ENCODE measurements at regions not wholly inside any gene's neighbourhood (a gene's known extent, or its start where the extent isn't known, plus 50 kb on each side); places are given as distances from the start of the nearest gene placed in this dataset.
A peak's percentile ranks its signal among the peaks of the same experiment; 100 is the strongest.

- TF ChIP-seq CTCF (IDR thresholded peaks at IDR 0.05; ENCODE audit: low read depth, low read length): no peak
- H3K4me3 ChIP-seq (ENCODE audit: low read depth, low read length): no peak overlapping the region
- no peak for DNase-seq (ENCODE audit: low read depth, low spot score)
- in situ Hi-C loops (cut with HindIII; ENCODE audit: low sequenced_read_pairs): no loop called here
These were observed 676.6 kb downstream of the CDH11 start for GRCh38 chr16:64445245-64445644.

DNA sequence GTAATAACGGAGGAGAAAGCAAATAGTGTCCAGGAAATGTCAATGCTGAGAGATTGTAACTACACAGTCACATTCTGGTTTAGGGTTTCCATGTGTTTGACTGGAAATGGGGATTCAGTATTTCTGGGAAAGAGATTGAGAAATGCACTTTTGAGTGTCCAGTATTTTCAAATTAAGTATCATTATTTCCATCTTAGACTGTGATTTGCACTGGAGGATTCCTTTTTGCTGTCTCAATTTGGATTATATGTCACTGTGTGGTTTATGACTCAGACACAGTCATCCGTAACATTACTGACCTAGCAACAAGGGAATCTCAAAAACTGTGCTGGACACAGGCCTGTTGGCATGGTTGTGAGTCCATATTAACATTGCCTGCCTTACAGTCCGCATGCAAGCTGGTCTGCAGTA lies 681.4 kb downstream of the CDH11 start:
- in situ Hi-C loops (cut with HindIII; ENCODE audit: low sequenced_read_pairs): no loop called here
- H3K4me3 ChIP-seq (ENCODE audit: low read depth, low read length): no peak overlapping the region
- TF ChIP-seq CTCF (IDR thresholded peaks at IDR 0.05; ENCODE audit: low read depth, low read length): no peak
- peak; percentile 97 for DNase-seq (ENCODE audit: low read depth, low spot score)

DNA sequence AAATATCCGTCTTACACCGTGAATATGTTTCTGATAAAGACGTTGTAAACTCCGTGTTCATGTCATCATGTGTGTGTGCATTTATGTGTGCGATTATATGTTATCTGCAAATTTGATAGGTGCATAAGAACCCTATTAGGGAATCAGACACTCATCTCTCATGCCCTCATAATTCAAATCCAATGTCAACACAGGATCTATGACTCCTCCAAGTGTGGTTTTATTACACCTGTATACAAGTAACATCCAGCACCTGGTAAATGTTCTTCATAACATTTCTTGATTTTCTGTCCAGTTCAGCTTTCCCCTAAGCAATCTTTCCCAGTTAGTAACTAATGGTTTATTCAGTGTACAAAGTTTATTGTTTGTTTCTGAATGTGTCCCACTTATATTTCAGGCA lies 681.9 kb downstream of the CDH11 start:
- in situ Hi-C loops (cut with HindIII; ENCODE audit: low sequenced_read_pairs): no loop called here
- no peak overlapping the region for H3K4me3 ChIP-seq (ENCODE audit: low read depth, low read length)
- DNase-seq (ENCODE audit: low read depth, low spot score): no peak
- TF ChIP-seq CTCF (IDR thresholded peaks at IDR 0.05; ENCODE audit: low read depth, low read length): no peak

GRCh38 chr16:64437706-64438324 lies 684.0 kb downstream of the CDH11 start:
- DNase-seq (ENCODE audit: low read depth, low spot score): no peak
- in situ Hi-C loops (cut with HindIII; ENCODE audit: low sequenced_read_pairs): no loop called here
- no peak for TF ChIP-seq CTCF (IDR thresholded peaks at IDR 0.05; ENCODE audit: low read depth, low read length)
- H3K4me3 ChIP-seq (ENCODE audit: low read depth, low read length): no peak overlapping the region

- in situ Hi-C loops (cut with HindIII; ENCODE audit: low sequenced_read_pairs): no loop called here
- no peak overlapping the region for H3K4me3 ChIP-seq (ENCODE audit: low read depth, low read length)
- DNase-seq (ENCODE audit: low read depth, low spot score): no peak
- no peak for TF ChIP-seq CTCF (IDR thresholded peaks at IDR 0.05; ENCODE audit: low read depth, low read length)
These were observed 687.3 kb downstream of the CDH11 start for GRCh38 chr16:64434526-64435069.

DNA sequence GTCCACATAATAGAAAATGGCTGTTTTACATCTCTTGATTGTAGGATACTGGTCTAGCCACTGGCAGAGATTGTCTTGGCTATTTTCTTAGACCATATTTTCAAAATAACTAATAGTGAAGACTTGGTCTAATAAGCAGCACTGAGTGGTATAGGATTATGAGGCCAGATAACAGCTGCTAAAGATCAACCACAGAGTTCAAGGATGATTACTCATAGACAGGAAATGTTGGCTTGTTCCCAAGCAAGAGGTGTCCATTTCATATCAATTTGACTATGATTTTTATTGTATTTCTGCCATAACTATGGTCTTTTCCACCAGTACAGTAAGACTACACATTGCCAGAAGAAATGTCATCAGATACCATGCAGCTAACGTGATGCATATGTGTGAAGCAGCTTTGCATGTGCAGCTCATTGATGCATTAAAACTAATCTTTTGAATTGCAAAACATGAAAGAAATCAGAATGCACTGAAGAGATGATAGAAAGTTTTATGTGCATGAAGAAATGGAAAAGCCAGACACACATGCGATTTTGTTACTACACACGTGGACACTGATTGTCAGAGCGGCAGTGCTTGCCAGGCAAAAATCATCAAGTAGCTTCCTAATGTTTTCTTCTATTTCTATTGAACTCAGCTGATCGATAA lies 693.3 kb downstream of the CDH11 start:
- peak; percentile 70 for DNase-seq (ENCODE audit: low read depth, low spot score)
- in situ Hi-C loops (cut with HindIII; ENCODE audit: low sequenced_read_pairs): no loop called here
- no peak for TF ChIP-seq CTCF (IDR thresholded peaks at IDR 0.05; ENCODE audit: low read depth, low read length)
- no peak overlapping the region for H3K4me3 ChIP-seq (ENCODE audit: low read depth, low read length)
